NCI-H748 (cell line): ENCODE measurements at regions not wholly inside any gene's neighbourhood (a gene's known extent, or its start where the extent isn't known, plus 50 kb on each side); places are given as distances from the start of the nearest gene placed in this dataset.

ENCODE experiments used
- DNase-seq: peaks from one replicate; lab custom pipeline; 2025; ENCODE audit not compliant: unreplicated experiment; lab: John Stamatoyannopoulos, UW

DNA sequence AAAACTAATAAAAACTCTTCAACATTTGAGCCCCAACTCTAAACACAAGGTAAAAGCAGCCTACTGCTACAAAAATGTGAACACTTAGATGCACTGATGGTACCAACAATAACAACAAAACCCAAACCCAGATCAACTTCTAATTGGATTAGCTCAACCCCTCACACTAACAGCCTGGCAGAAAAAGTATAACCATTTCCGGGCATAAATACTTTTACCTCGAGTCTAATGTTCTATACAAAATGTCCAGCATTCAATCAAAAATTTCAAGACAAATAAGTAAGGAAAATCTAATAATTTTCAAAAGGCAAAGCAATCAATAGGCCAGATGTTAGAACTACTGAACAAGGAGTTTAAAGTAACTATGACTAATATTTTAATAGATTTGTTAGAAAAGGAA, 303.3 kb downstream of the ARRDC4 start:
- DNase-seq = no peak

- DNase-seq = no peak
Measured at GRCh38 chr15:98266295-98266694, 305.8 kb downstream of the ARRDC4 start.

DNA sequence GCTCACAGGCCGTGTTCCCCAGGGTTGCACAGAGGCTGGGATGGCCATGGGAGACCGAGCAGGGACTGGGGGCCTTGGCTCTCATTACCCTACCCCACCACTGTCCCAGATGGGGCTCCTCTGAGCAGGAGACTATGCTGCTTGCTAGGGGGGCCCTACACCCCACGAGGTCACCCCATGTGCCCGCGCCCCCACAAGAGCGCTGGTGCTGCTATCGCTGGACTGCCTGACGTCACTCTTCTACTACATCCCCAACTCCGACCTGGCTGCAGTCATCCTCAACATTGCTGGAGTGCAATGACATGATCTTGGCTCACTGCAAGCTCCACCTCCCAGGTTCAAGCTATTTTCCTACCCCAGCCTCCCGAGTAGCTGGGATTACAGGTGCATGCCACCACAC, 307.7 kb downstream of the ARRDC4 start:
- DNase-seq = no peak

GRCh38 chr15:98272625-98273024, 312.1 kb downstream of the ARRDC4 start:
- DNase-seq = no peak

- DNase-seq = no peak
Measured at GRCh38 chr15:98276018-98276417, 315.5 kb downstream of the ARRDC4 start.

DNA sequence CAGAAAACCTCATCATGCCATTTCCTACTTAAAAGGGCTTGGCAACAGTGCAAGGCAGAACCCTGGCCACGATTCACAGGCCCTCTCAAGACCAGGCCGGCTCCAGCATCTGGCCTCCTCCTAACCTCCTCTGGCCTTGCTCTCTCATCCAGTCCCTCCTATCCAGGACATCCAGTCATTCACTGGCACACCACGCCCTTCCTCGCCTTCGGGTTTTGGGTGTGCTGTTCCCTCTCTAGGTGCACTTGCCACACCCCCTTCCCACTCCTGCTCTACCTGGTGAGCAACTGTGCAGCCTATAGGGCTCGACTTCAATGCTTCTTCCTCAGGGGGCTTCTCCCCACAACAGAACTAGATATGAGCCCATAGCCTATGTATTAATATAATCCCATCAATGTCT, 317.1 kb downstream of the ARRDC4 start:
- DNase-seq = no peak

- no peak for DNase-seq
Measured at GRCh38 chr15:98280284-98280975, 319.9 kb downstream of the ARRDC4 start.

DNA sequence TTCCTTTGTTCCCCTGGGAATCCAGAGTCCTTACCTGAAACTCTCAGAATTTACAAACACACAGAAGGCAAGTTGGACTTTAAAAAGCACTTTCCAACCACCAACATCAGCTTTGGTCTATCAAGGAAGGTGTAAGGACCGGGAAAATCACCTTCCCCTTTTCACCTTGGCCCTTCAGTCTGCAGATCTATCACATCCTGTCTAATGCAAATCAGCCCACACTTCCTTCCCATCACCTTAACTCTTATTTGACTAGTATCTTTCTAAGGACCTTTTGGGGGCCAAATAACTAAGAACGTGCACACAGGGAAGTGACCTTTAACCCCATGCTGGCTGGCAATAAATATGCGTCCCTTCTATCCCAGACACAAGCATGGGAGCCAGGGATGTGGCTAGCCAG, 320.6 kb downstream of the ARRDC4 start:
- DNase-seq = no peak

DNA sequence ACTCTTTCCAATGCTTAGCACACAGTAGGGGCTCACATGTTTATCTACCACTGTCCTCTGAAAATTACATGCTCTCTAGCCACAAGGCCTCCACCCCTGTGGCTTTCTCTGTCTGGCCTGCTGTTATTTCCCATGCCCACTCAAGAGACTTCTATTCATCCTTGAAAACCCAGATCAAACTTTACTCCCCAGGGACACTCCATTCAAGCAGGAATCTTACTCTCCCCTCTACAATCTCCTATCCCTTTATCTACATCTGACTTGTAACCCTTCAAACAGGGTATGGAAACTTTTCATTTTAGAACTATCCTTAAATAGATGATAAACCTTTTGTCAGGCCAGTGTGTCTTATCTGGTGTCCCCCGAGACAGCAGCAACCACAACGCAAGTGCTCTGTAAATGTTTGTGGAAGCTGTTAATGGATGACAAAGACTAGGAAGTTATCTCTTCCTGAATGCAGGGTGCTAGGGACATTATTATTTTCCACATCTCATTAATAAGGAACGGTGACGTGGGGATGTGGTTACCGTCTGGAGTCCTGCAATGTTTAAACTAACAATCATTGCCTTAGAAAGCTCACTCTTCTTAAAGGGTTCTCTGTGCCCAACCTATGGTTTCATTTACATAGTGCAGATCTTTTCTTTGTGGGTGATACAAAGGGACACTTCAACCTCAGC, 322.3 kb downstream of the ARRDC4 start:
- no peak for DNase-seq

DNA sequence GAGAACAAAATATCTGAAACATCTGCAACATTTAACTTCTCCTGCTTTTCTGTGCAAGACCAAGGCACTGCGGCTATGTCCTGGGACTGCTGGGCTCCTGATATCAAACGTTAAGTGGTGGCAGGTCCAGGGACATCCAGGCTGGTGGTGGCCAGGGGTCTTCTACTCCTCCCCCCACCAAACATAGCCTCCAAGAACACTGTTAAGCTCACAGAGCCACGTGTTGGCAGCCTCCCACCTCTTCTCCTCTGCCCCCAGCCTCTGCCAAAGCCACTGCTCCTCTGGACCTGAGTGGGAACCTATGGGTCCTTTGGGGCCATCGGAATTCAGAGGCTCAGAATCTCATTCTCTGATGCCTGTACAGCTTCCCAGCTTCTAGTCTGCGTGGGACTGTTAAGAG, 325.7 kb downstream of the ARRDC4 start:
- no peak for DNase-seq

GRCh38 chr15:98286831-98287230, 326.3 kb downstream of the ARRDC4 start:
- DNase-seq = no peak

GRCh38 chr15:98288091-98288590, 327.6 kb downstream of the ARRDC4 start:
- DNase-seq = no peak

- DNase-seq = peak; percentile 8
Measured at GRCh38 chr15:98289747-98290146, 329.2 kb downstream of the ARRDC4 start.

DNA sequence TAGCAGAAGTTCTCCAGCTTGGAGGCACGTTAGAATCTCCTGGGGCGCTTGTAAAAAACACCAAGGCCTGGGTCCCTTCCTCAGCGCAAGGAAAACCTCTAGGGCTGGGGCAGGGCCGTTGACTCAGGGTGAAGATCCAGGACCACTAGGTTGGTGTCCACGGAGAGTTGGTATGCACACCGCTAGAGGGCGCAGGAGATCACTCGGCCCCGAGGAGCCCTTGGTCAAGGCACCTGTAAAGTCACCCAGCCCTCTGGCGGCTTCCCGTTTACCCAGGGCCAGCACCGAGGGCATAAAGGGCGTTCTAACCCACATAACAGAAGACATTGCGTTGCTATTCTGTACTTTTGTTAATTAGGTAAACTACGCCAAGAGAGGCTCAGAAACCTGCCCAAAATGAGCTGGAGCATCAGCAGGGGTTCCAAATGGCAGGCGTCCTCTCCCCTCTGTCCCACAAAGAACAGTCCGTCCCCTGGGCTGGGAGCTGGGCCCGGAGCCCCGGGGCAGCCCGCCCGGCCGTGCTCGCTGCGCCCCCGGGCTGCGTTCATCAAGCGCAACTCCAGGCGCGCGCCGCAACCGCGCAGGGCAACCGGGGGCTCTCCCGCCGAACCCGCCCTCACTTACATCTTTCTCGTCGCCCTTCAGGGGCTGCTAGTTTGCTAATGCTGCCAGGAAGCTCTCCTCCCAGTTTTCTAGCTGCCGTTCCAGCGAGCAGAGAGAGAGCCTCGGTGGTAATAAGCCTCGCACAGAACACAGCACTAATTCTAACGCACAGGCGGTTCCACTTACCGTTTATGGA, 332.1 kb downstream of the ARRDC4 start:
- peak; percentile 65 for DNase-seq

- peak; percentile 7 for DNase-seq
Measured at GRCh38 chr15:98294126-98294525, 333.6 kb downstream of the ARRDC4 start.

DNA sequence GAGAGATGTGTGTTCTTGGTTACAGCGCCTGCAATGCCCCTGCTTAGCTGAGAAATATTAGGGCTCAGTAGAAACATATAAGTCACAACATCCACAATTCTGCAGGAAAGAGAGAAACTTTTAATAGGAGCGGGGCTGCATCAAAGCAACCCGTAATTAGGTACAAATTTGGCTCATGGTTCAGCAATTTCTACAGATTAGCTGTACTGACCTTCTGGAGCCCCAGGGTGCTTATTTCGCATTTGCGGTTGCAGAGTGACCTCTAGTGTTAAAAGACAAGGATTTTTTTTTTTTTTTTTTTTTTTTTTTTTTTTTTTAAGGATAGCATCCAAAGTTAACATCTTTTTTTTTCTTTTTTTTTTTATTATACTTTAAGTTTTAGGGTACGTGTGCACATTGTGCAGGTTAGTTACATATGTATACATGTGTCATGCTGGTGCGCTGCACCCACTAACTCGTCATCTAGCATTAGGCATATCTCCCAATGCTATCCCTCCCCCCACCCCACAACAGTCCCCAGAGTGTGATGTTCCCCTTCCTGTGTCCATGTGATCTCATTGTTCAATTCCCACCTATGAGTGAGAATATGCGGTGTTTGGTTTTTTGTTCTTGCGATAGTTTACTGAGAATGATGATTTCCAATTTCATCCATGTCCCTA, 334.7 kb downstream of the ARRDC4 start:
- peak; percentile 70 for DNase-seq

DNA sequence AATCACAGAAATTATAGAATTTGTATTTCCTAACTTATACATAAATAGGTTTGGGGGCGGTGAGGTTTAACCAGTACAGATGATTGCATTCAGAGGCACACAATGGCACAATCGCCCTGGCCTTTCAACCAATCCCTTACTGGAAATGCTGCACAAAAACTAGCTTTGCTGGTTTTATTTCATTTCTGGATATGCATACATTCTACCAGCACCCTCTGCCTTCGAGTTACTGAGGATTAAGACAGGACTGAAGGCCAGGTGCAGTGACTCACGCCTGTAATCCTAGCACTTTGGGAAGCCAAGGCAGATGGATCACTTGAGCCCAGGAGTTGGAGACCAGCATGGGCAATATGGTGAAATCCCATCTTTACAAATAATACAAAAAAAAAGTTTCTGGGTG, 336.1 kb downstream of the ARRDC4 start:
- DNase-seq = no peak

- DNase-seq = no peak
Measured at GRCh38 chr15:98304371-98304770, 343.9 kb downstream of the ARRDC4 start.

DNA sequence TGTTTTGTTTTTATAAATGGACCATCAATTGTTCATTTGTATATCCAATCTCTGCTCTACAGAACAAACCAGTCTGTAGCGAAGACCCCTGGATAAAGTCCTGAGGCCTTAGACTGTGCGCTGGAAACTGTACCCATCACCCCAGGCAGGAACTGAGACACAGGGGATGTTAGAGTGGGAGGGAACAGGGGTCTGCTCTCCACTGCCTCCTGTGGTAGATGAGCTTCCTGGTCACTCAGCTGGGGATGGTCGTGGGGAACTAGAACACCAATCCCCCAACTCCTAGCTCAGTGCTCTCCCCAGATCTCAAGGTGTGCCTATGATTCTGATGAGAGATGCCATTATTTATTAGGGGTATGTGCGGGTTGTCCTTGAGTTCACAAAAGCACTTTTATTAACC, 340.2 kb upstream of the IGF1R start:
- no peak for DNase-seq

DNA sequence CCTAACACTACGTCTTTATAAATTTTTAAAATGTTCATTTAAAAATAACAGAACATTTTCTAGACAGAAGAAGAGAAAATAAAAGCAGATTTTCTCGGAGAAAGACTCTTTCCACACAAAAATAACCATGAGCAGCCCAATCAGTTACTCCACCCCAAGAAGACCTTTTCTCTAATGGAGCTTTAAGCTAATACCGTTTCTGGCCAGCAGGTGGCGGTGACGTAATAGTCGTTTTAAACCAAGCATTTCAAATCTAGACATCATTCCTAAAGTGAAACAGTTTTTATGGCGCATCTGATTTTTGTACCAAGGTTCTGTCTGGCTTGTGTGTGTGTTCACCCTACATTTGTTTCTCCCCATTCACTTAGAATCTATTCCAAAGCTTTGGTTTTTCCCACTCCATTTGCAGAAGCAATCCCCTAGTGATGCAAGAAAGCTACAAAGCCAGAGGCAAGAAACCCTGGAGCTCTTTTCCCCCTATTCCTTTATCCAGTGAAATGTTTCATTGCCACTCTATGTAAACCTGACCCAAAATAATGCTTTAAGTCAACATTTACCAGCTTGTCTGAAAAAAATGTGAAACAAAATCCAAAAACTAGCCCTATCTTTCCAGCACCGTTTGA, 336.7 kb upstream of the IGF1R start:
- DNase-seq = peak; percentile 65

- DNase-seq = no peak
Measured at GRCh38 chr15:98312913-98313312, 335.4 kb upstream of the IGF1R start.
